Suprapubic skin (tissue), 4 donors: ENCODE measurements at regions not wholly inside any gene's neighbourhood (a gene's known extent, or its start where the extent isn't known, plus 50 kb on each side); places are given as distances from the start of the nearest gene placed in this dataset.

Experiments
- DNase-seq, 2 donors: peaks; one replicate each; pipeline ENCODE4 v3.0.0-alpha.2; 2019; ENCODE audit warnings: low spot score in 2 of 2
- H3K27ac ChIP-seq: fragments of 200-600 bp; sonication (generic); one replicate; pipeline ENCODE4 v1.5.1; 2019
- H3K27me3 ChIP-seq: fragments of 200-600 bp; sonication (generic); one replicate; pipeline ENCODE4 v1.5.1; 2019
- H3K36me3 ChIP-seq: fragments of 200-600 bp; sonication (generic); one replicate; pipeline ENCODE4 v1.5.1; 2019
- H3K4me1 ChIP-seq: fragments of 200-600 bp; sonication (generic); one replicate; pipeline ENCODE4 v1.5.1; 2019
- H3K4me3 ChIP-seq: fragments of 200-600 bp; sonication (generic); one replicate; pipeline ENCODE4 v1.5.1; 2019; ENCODE audit warnings: mild to moderate bottlenecking
- H3K9me3 ChIP-seq: fragments of 200-600 bp; sonication (generic); one replicate; pipeline ENCODE4 v1.5.1; 2019
- CTCF ChIP-seq, 2 donors: fragments of 200-600 bp in 1 of 2; fragments of 450-650 bp in 1 of 2; sonication (generic) in 1 of 2; IDR thresholded peaks; one replicate each; pipeline ENCODE4 v1.5.1; 2016 to 2019; ENCODE audit warnings: antibody characterized with exemption in 2 of 2, mild to moderate bottlenecking in 1 of 2, moderate library complexity in 1 of 2
- EP300 ChIP-seq: sonication (generic); formaldehyde crosslinking; IDR thresholded peaks from one replicate; pipeline ENCODE4 v1.6.1; 2017; ENCODE audit warnings: antibody characterized with exemption
- POLR2A ChIP-seq, 2 donors: fragments of 450-650 bp; IDR thresholded peaks; one replicate each; pipeline ENCODE4 v1.6.1; 2017; ENCODE audit warnings: antibody characterized with exemption in 2 of 2, mild to moderate bottlenecking in 2 of 2, moderate library complexity in 2 of 2
- POLR2AphosphoS5 ChIP-seq, 3 donors: sonication (generic); formaldehyde crosslinking; IDR thresholded peaks; one replicate each; pipeline ENCODE4 v1.6.1; 2017; ENCODE audit warnings: antibody characterized with exemption in 3 of 3
- WGBS: methylation state at CpG from one replicate; pipeline ENCODE4 v1.1.5; 2018; 5-methylcytosine and 5-hydroxymethylcytosine counted together

GRCh38 chr14:80419345-80419744 lies 208.0 kb upstream of the DIO2 start:
- no peak overlapping the region for H3K4me3 ChIP-seq
- 37% methylated on average over 2 of the region's 2 CpGs for WGBS
- H3K36me3 ChIP-seq, result no peaks in the 10 kb centered on the region
- H3K9me3 ChIP-seq, result no peaks in the 10 kb centered on the region
- H3K27me3 ChIP-seq, result no peaks in the 10 kb centered on the region
- no peaks in the 10 kb centered on the region for H3K4me1 ChIP-seq
- H3K27ac ChIP-seq, result no peak overlapping the region
- no peak for DNase-seq
- no peak for TF ChIP-seq EP300

GRCh38 chr14:80415636-80416035 lies 204.3 kb upstream of the DIO2 start:
- Histone ChIP-seq H3K27ac (no peak overlapping the region), H3K9me3 (no peaks in the 10 kb centered on the region), H3K4me3 (no peak overlapping the region), H3K27me3 (no peaks in the 10 kb centered on the region), H3K4me1 (no peaks in the 10 kb centered on the region), H3K36me3 (no peaks in the 10 kb centered on the region)
- no peak for TF ChIP-seq POLR2A (IDR thresholded peaks at IDR 0.05)
- no peak for TF ChIP-seq POLR2AphosphoS5 (IDR thresholded peaks at IDR 0.05)
- TF ChIP-seq EP300, result no peak
- TF ChIP-seq CTCF (IDR thresholded peaks at IDR 0.05), result no peak
- 79% methylated on average over 4 of the region's 4 CpGs for WGBS
- DNase-seq, result no peak

GRCh38 chr14:80414080-80414479 lies 202.8 kb upstream of the DIO2 start:
- Histone ChIP-seq H3K4me1 (no peaks in the 10 kb centered on the region), H3K4me3 (no peak overlapping the region), H3K27ac (no peak overlapping the region), H3K9me3 (no peaks in the 10 kb centered on the region), H3K36me3 (no peaks in the 10 kb centered on the region), H3K27me3 (no peaks in the 10 kb centered on the region)
- TF ChIP-seq POLR2AphosphoS5 (IDR thresholded peaks at IDR 0.05), result no peak
- WGBS, result 92% methylated on average over 4 of the region's 4 CpGs
- DNase-seq, result no peak

- TF ChIP-seq POLR2A (IDR thresholded peaks at IDR 0.05) (no peak), EP300 (no peak), POLR2AphosphoS5 (IDR thresholded peaks at IDR 0.05) (no peak)
- H3K4me1 ChIP-seq, result no peaks in the 10 kb centered on the region
- no peak for DNase-seq
- no peak overlapping the region for H3K4me3 ChIP-seq
- H3K27ac ChIP-seq, result no peak overlapping the region
- WGBS, result 92% methylated on average over 1 of the region's 1 CpG
- H3K36me3 ChIP-seq, result no peaks in the 10 kb centered on the region
- no peaks in the 10 kb centered on the region for H3K9me3 ChIP-seq
- H3K27me3 ChIP-seq, result no peaks in the 10 kb centered on the region
Measured at GRCh38 chr14:80404413-80404812, 193.1 kb upstream of the DIO2 start.

- DNase-seq, result no peak
- Histone ChIP-seq H3K27me3 (no peaks in the 10 kb centered on the region), H3K4me3 (no peak overlapping the region), H3K36me3 (no peaks in the 10 kb centered on the region), H3K4me1 (no peaks in the 10 kb centered on the region), H3K9me3 (no peaks in the 10 kb centered on the region), H3K27ac (no peak overlapping the region)
- WGBS, result 86% methylated on average over 1 of the region's 1 CpG
- TF ChIP-seq POLR2A (IDR thresholded peaks at IDR 0.05) (no peak), EP300 (no peak), CTCF (IDR thresholded peaks at IDR 0.05) (no peak), POLR2AphosphoS5 (IDR thresholded peaks at IDR 0.05) (no peak)
Measured at GRCh38 chr14:80403036-80403435, 191.7 kb upstream of the DIO2 start.

GRCh38 chr14:80395031-80395430 lies 183.7 kb upstream of the DIO2 start:
- TF ChIP-seq POLR2AphosphoS5 (IDR thresholded peaks at IDR 0.05) (no peak), CTCF (IDR thresholded peaks at IDR 0.05) (no peak), EP300 (no peak), POLR2A (IDR thresholded peaks at IDR 0.05) (no peak)
- H3K9me3 ChIP-seq, result no peaks in the 10 kb centered on the region
- H3K27me3 ChIP-seq, result no peaks in the 10 kb centered on the region
- 87% methylated on average over 2 of the region's 2 CpGs for WGBS
- H3K27ac ChIP-seq, result no peak overlapping the region
- H3K36me3 ChIP-seq, result no peaks in the 10 kb centered on the region
- H3K4me3 ChIP-seq, result no peak overlapping the region
- H3K4me1 ChIP-seq, result no peaks in the 10 kb centered on the region
- DNase-seq, result no peak

GRCh38 chr14:80393766-80394165 lies 182.5 kb upstream of the DIO2 start:
- DNase-seq, result no peak
- 0% methylated on average over 1 of the region's 1 CpG for WGBS

More at GRCh38 chr14:80393766-80394165, 182.5 kb upstream of the DIO2 start:
- Histone ChIP-seq H3K9me3 (no peaks in the 10 kb centered on the region), H3K4me1 (no peaks in the 10 kb centered on the region), H3K36me3 (no peaks in the 10 kb centered on the region), H3K4me3 (no peak overlapping the region), H3K27me3 (no peaks in the 10 kb centered on the region), H3K27ac (no peak overlapping the region)
- TF ChIP-seq EP300 (no peak), POLR2AphosphoS5 (IDR thresholded peaks at IDR 0.05) (no peak), CTCF (IDR thresholded peaks at IDR 0.05) (no peak), POLR2A (IDR thresholded peaks at IDR 0.05) (no peak)
